ENCODE measurements at regions not wholly inside any gene's neighbourhood (a gene's known extent, or its start where the extent isn't known, plus 50 kb on each side); places are given as distances from the start of the nearest gene placed in this dataset.

DNA sequence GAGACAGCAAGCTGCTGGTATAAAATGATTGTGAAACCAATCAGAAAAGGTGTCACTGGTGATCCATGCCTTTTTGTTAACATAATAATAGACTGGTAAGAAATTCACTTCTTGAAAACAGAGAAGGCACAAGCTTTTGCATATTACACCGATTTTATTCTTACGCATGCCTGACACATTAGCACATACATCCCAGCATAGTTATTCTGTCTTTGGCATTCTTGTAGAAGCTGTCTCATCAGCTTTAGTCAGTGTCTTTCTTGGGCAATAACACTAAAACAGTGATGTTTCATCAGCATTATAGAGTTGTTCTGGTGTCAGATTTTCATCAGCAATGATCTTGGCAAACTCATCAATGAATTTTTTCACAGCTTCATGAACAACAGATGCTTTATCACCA is 283.4 kb upstream of the TMTC1 start:
- no peak for TF ChIP-seq CTCF (IDR thresholded peaks at IDR 0.05)
- TF ChIP-seq POLR2A (IDR thresholded peaks at IDR 0.05), result no peak
